Left lung (tissue), 4 donors: ENCODE measurements at regions not wholly inside any gene's neighbourhood (a gene's known extent, or its start where the extent isn't known, plus 50 kb on each side); places are given as distances from the start of the nearest gene placed in this dataset.

ENCODE experiments used
- ATAC-seq: fragments of 200-7000 bp; cut with Tn5 transposase; one replicate; pipeline ENCODE4 v1.9.1; 2020; ENCODE audit warnings: moderate library complexity
- DNase-seq, 4 donors: peaks; one replicate each; pipeline ENCODE4 v3.0.0-alpha.2; 2013 to 2020
- H3K27ac ChIP-seq, 2 donors: fragments of 200-600 bp; sonication (generic) in 1 of 2; one replicate each; pipeline versions ENCODE4 v1.5.0 to v1.8.0; 2020 to 2021
- H3K27me3 ChIP-seq, 2 donors: fragments of 200-600 bp; sonication (generic) in 1 of 2; one replicate each; pipeline versions ENCODE4 v1.5.0 to v1.8.0; 2020 to 2021
- H3K36me3 ChIP-seq, 2 donors: fragments of 200-600 bp; sonication (generic) in 1 of 2; one replicate each; pipeline versions ENCODE4 v1.5.0 to v1.8.0; 2020 to 2021
- H3K4me1 ChIP-seq, 2 donors: fragments of 200-600 bp; one replicate each; pipeline ENCODE4 v1.8.0; 2021
- H3K4me3 ChIP-seq, 2 donors: fragments of 200-600 bp; sonication (generic) in 1 of 2; one replicate each; pipeline versions ENCODE4 v1.5.0 to v1.8.0; 2020 to 2021; ENCODE audit warnings: mild to moderate bottlenecking in 1 of 2
- H3K9me3 ChIP-seq, 2 donors: fragments of 200-600 bp; sonication (generic) in 1 of 2; one replicate each; pipeline versions ENCODE4 v1.5.0 to v1.8.0; 2020 to 2021
- CTCF ChIP-seq, 2 donors: fragments of 200-600 bp; sonication (generic) in 1 of 2; IDR thresholded peaks; one replicate each; pipeline versions ENCODE4 v1.5.0 to v1.8.0; 2021; ENCODE audit warnings: antibody characterized with exemption in 2 of 2
- intact Hi-C, 2 donors: fragments of 100-400 bp; cut with DNase I; formaldehyde crosslinking; loops; one replicate each; pipeline versions ENCODE4 v1.11.2 to v1.14.2; 2022
- donor health status: DM: no; HTN: yes; CAD: no.
- donor health status: DM: no; HTN: no; CAD: no.

- Histone ChIP-seq H3K36me3 (no peaks in the 10 kb centered on the region), H3K4me1 (peaks cover 20 to 57% of the 10 kb centered on the region in 2 donors), H3K4me3 (no peak overlapping the region), H3K27ac (peak overlapping the region in 1 of 2 donors; percentile 93), H3K27me3 (no peaks in the 10 kb centered on the region), H3K9me3 (no peaks in the 10 kb centered on the region)
- intact Hi-C loops: loop anchor here in 1 of 2 donors (10.0 kb wide), 1 partner anchor 49 kb away; no protein-coding TSS in a partner anchor
- no peak for TF ChIP-seq CTCF (IDR thresholded peaks at IDR 0.05)
- DNase-seq: no peak
- ATAC-seq: no peak
Observed at GRCh38 chr5:91315701-91316100, 67.4 kb downstream of the ARRDC3 start.

- Histone ChIP-seq H3K9me3 (no peaks in the 10 kb centered on the region), H3K4me3 (peak overlapping the region in 1 of 2 donors; percentile 42), H3K4me1 (peaks cover 20 to 69% of the 10 kb centered on the region in 2 donors), H3K27ac (peak overlapping the region; percentile 26 to 93), H3K27me3 (no peaks in the 10 kb centered on the region), H3K36me3 (peaks cover 0 to 5% of the 10 kb centered on the region in 2 donors)
- intact Hi-C loops: loop anchor here in 1 of 2 donors (10.0 kb wide), 1 partner anchor 51 kb away; no protein-coding TSS in a partner anchor
- no peak for TF ChIP-seq CTCF (IDR thresholded peaks at IDR 0.05)
- ATAC-seq: peak; percentile 47
- peak in 2 of 4 donors; percentile 27 to 81 for DNase-seq
Observed at GRCh38 chr5:91313757-91314673, 69.1 kb downstream of the ARRDC3 start.

- Histone ChIP-seq H3K27me3 (no peaks in the 10 kb centered on the region), H3K4me1 (peaks cover 20 to 81% of the 10 kb centered on the region in 2 donors), H3K36me3 (peaks cover 0 to 5% of the 10 kb centered on the region in 2 donors), H3K27ac (peak overlapping the region; percentile 90 to 93), H3K4me3 (peak overlapping the region in 1 of 2 donors; percentile 42), H3K9me3 (no peaks in the 10 kb centered on the region)
- ATAC-seq (no peak), DNase-seq (no peak)
- TF ChIP-seq CTCF (IDR thresholded peaks at IDR 0.05): no peak
- intact Hi-C loops: loop anchor here in 1 of 2 donors (10.0 kb wide), 1 partner anchor 52 kb away; no protein-coding TSS in a partner anchor
Observed at GRCh38 chr5:91312698-91313097, 70.4 kb downstream of the ARRDC3 start.

GRCh38 chr5:91311697-91312501 is 71.2 kb downstream of the ARRDC3 start:
- Histone ChIP-seq H3K27ac (peak overlapping the region; percentile 90 to 93), H3K9me3 (no peaks in the 10 kb centered on the region), H3K4me3 (peak overlapping the region in 1 of 2 donors; percentile 42), H3K4me1 (peaks cover 20 to 83% of the 10 kb centered on the region in 2 donors), H3K27me3 (no peaks in the 10 kb centered on the region), H3K36me3 (peaks cover 0 to 5% of the 10 kb centered on the region in 2 donors)
- ATAC-seq: peak; percentile 95
- peak; percentile 51 to 85 (median 84) for DNase-seq
- TF ChIP-seq CTCF (IDR thresholded peaks at IDR 0.05): peak in 1 of 2 donors; percentile 17
- intact Hi-C loops: loop anchor here in 1 of 2 donors (10.0 kb wide), 1 partner anchor 53 kb away; no protein-coding TSS in a partner anchor
